ENCODE measurements at regions not wholly inside any gene's neighbourhood (a gene's known extent, or its start where the extent isn't known, plus 50 kb on each side); places are given as distances from the start of the nearest gene placed in this dataset.
A peak's percentile ranks its signal among the peaks of the same experiment; 100 is the strongest.

- no peak for TF ChIP-seq IRF9 (tag; IDR thresholded peaks at IDR 0.05)
- TF ChIP-seq REST (IDR thresholded peaks at IDR 0.05; ENCODE audit: borderline replicate concordance), result peak; percentile 50; the same call in 1 of the 2 replicates
- no peak for TF ChIP-seq REST (CRISPR knock-in tag; IDR thresholded peaks at IDR 0.05; ENCODE audit: low read depth)
- TF ChIP-seq, protein P1, sequence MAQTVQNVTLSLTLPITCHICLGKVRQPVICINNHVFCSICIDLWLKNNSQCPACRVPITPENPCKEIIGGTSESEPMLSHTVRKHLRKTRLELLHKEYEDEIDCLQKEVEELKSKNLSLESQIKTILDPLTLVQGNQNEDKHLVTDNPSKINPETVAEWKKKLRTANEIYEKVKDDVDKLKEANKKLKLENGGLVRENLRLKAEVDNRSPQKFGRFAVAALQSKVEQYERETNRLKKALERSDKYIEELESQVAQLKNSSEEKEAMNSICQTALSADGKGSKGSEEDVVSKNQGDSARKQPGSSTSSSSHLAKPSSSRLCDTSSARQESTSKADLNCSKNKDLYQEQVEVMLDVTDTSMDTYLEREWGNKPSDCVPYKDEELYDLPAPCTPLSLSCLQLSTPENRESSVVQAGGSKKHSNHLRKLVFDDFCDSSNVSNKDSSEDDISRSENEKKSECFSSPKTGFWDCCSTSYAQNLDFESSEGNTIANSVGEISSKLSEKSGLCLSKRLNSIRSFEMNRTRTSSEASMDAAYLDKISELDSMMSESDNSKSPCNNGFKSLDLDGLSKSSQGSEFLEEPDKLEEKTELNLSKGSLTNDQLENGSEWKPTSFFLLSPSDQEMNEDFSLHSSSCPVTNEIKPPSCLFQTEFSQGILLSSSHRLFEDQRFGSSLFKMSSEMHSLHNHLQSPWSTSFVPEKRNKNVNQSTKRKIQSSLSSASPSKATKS (CRISPR knock-in tag; IDR thresholded peaks at IDR 0.05), result no peak
- TF ChIP-seq ZFX (CRISPR knock-in tag; IDR thresholded peaks at IDR 0.05), result no peak
- no peak for TF ChIP-seq ZC3H4 (CRISPR knock-in tag; IDR thresholded peaks at IDR 0.05; ENCODE audit: borderline replicate concordance)
- no peak for TF ChIP-seq TOE1 (IDR thresholded peaks at IDR 0.05; ENCODE audit: borderline replicate concordance)
- TF ChIP-seq TOE1 (CRISPR knock-in tag; IDR thresholded peaks at IDR 0.05; ENCODE audit: borderline replicate concordance, low read depth), result no peak
- TF ChIP-seq, protein P2, sequence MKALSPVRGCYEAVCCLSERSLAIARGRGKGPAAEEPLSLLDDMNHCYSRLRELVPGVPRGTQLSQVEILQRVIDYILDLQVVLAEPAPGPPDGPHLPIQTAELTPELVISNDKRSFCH (CRISPR knock-in tag; IDR thresholded peaks at IDR 0.05), result no peak
- TF ChIP-seq, protein P2 (tag; IDR thresholded peaks at IDR 0.05), result no peak
- TF ChIP-seq, protein P3, sequence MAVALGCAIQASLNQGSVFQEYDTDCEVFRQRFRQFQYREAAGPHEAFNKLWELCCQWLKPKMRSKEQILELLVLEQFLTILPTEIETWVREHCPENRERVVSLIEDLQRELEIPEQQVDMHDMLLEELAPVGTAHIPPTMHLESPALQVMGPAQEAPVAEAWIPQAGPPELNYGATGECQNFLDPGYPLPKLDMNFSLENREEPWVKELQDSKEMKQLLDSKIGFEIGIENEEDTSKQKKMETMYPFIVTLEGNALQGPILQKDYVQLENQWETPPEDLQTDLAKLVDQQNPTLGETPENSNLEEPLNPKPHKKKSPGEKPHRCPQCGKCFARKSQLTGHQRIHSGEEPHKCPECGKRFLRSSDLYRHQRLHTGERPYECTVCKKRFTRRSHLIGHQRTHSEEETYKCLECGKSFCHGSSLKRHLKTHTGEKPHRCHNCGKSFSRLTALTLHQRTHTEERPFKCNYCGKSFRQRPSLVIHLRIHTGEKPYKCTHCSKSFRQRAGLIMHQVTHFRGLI (CRISPR knock-in tag; IDR thresholded peaks at IDR 0.05), result 0 out of 2 replicates have a peak, but pooled peaks have one; percentile 20
- peak; percentile 45 to 54 for TF ChIP-seq RAD21 (CRISPR knock-in tag; conservative IDR thresholded peaks at IDR 0.05 in 1 of 2, IDR thresholded peaks at IDR 0.05 in 1 of 2)
Measured at GRCh38 chr4:54384563-54384962, 155.5 kb downstream of the PDGFRA start (continued).
